Lung (tissue), 11 donors: ENCODE measurements at regions not wholly inside any gene's neighbourhood (a gene's known extent, or its start where the extent isn't known, plus 50 kb on each side); places are given as distances from the start of the nearest gene placed in this dataset.

Source experiments
- ATAC-seq: fragments of 200-7000 bp; cut with Tn5 transposase; one replicate; pipeline ENCODE4 v1.9.1; 2020; ENCODE audit warnings: moderate number of reproducible peaks; ENCODE audit not compliant: insufficient read depth, low FRiP score
- DNase-seq, 3 donors: peaks; one replicate each; pipeline ENCODE4 v3.0.0-alpha.2; 2013 to 2017
- H3K27ac ChIP-seq, 2 donors: one replicate each; pipeline ENCODE4 v1.5.1; 2013; ENCODE audit warnings: mild to moderate bottlenecking in 2 of 2, moderate library complexity in 2 of 2, control low read depth in 1 of 2, inconsistent platforms in 1 of 2, low read depth in 1 of 2, low read length in 1 of 2
- H3K27me3 ChIP-seq, 3 donors: one replicate each; pipeline ENCODE4 v1.5.1; 2013; ENCODE audit warnings: low read length in 2 of 3; ENCODE audit not compliant: control insufficient read depth in 3 of 3, insufficient read depth in 3 of 3
- H3K36me3 ChIP-seq, 4 donors: one replicate each; pipeline ENCODE4 v1.5.1; 2013; ENCODE audit warnings: low read length in 4 of 4, mild to moderate bottlenecking in 1 of 4, moderate library complexity in 1 of 4; ENCODE audit not compliant: control insufficient read depth in 4 of 4, insufficient read depth in 4 of 4
- H3K4me1 ChIP-seq, 5 donors: one replicate each; pipeline ENCODE4 v1.5.1; 2013; ENCODE audit warnings: low read length in 5 of 5, mild to moderate bottlenecking in 2 of 5, moderate library complexity in 1 of 5; ENCODE audit not compliant: control insufficient read depth in 5 of 5, insufficient read depth in 5 of 5
- H3K4me3 ChIP-seq: one replicate; pipeline ENCODE4 v1.5.1; 2013; ENCODE audit warnings: mild to moderate bottlenecking, control low read depth, moderate library complexity
- H3K9ac ChIP-seq, 2 donors: one replicate each; pipeline ENCODE4 v1.5.1; 2013; ENCODE audit warnings: low read length in 2 of 2, control low read depth in 1 of 2; ENCODE audit not compliant: insufficient read depth in 1 of 2
- H3K9me3 ChIP-seq, 4 donors: one replicate each; pipeline ENCODE4 v1.5.1; 2013; ENCODE audit warnings: low read length in 3 of 4, mild to moderate bottlenecking in 1 of 4, moderate library complexity in 1 of 4; ENCODE audit not compliant: control insufficient read depth in 4 of 4, insufficient read depth in 3 of 4
- WGBS, 2 donors: extraction: QIAGEN DNeasy Blood & Tissue Kit; methylation state at CpG; one replicate each; pipeline ENCODE4 v1.1.7; 2013; 5-methylcytosine and 5-hydroxymethylcytosine counted together
- TF ChIP-seq, protein P1 (sequence below): IDR thresholded peaks from 2 replicates; pipeline ENCODE4 v1.5.1; 2012; ENCODE audit warnings: mild to moderate bottlenecking; ENCODE audit errors: control extremely low read depth, extremely low read depth
- donor health status: control.
- donor health status: control.
- donor health status: Bipolar disorder and iron deficiency.
- donor health status: healthy.
- donor health status: DM: yes; HTN: yes; CAD: no.

GRCh38 chr16:88303890-88304819 is 78.6 kb upstream of the ZNF469 start:
- Histone ChIP-seq H3K27me3 (peaks cover 0 to 2% (median 0%) of the 10 kb centered on the region in 3 donors), H3K9me3 (peaks cover 0 to 19% (median 2%) of the 10 kb centered on the region in 4 donors), H3K27ac (peak overlapping the region in 1 of 2 donors; percentile 49), H3K9ac (no peak overlapping the region), H3K4me1 (peaks cover 0 to 14% (median 13%) of the 10 kb centered on the region in 5 donors), H3K4me3 (no peak overlapping the region), H3K36me3 (no peaks in the 10 kb centered on the region)
- DNase-seq (peak; percentile 38 to 60 (median 42)), ATAC-seq (peak; percentile 59)
- TF ChIP-seq, protein P1, sequence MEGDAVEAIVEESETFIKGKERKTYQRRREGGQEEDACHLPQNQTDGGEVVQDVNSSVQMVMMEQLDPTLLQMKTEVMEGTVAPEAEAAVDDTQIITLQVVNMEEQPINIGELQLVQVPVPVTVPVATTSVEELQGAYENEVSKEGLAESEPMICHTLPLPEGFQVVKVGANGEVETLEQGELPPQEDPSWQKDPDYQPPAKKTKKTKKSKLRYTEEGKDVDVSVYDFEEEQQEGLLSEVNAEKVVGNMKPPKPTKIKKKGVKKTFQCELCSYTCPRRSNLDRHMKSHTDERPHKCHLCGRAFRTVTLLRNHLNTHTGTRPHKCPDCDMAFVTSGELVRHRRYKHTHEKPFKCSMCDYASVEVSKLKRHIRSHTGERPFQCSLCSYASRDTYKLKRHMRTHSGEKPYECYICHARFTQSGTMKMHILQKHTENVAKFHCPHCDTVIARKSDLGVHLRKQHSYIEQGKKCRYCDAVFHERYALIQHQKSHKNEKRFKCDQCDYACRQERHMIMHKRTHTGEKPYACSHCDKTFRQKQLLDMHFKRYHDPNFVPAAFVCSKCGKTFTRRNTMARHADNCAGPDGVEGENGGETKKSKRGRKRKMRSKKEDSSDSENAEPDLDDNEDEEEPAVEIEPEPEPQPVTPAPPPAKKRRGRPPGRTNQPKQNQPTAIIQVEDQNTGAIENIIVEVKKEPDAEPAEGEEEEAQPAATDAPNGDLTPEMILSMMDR: no peak
- WGBS, 2 donors: 41 to 61% methylated on average over 15 to 16 of the region's 16 CpGs

GRCh38 chr16:88305176-88305575 is 77.6 kb upstream of the ZNF469 start:
- TF ChIP-seq, protein P1: no peak
- H3K4me1 ChIP-seq: peaks cover 0 to 14% (median 13%) of the 10 kb centered on the region in 5 donors
- peaks cover 0 to 2% (median 0%) of the 10 kb centered on the region in 3 donors for H3K27me3 ChIP-seq
- H3K27ac ChIP-seq: peak overlapping the region in 1 of 2 donors; percentile 49
- WGBS, 2 donors: 94 to 96% methylated on average over 14 of the region's 14 CpGs
- no peak for DNase-seq
- no peak for ATAC-seq
- no peak overlapping the region for H3K9ac ChIP-seq
- no peaks in the 10 kb centered on the region for H3K36me3 ChIP-seq
- peaks cover 0 to 19% (median 2%) of the 10 kb centered on the region in 4 donors for H3K9me3 ChIP-seq
- H3K4me3 ChIP-seq: no peak overlapping the region

GRCh38 chr16:88306411-88306810 is 76.3 kb upstream of the ZNF469 start:
- Histone ChIP-seq H3K9me3 (peaks cover 0 to 19% (median 2%) of the 10 kb centered on the region in 4 donors), H3K27me3 (peaks cover 0 to 2% (median 0%) of the 10 kb centered on the region in 3 donors), H3K36me3 (no peaks in the 10 kb centered on the region), H3K9ac (no peak overlapping the region), H3K4me3 (no peak overlapping the region), H3K4me1 (peaks cover 0 to 14% (median 13%) of the 10 kb centered on the region in 5 donors), H3K27ac (no peak overlapping the region)
- ATAC-seq (no peak), DNase-seq (no peak)
- 91 to 94% methylated on average over 8 of the region's 8 CpGs for WGBS, 2 donors
- TF ChIP-seq, protein P1: no peak
